HEK293 (cell line): ENCODE measurements at regions not wholly inside any gene's neighbourhood (a gene's known extent, or its start where the extent isn't known, plus 50 kb on each side); places are given as distances from the start of the nearest gene placed in this dataset.

ENCODE experiments used
- CTCF ChIA-PET: fragments of 350-600 bp; formaldehyde crosslinking; extraction: SDS; loops from one replicate; lab custom pipeline; 2021; ENCODE audit warnings: antibody characterized with exemption; lab: Yijun Ruan, JAX
- POLR2A ChIA-PET: fragments of 300-600 bp; formaldehyde crosslinking; extraction: SDS; loops from one replicate; lab custom pipeline; 2020; ENCODE audit warnings: antibody characterized with exemption, inconsistent platforms; lab: Yijun Ruan, JAX
- H3K27ac ChIP-seq: fragments of 200-500 bp; sonication (Bioruptor generic); 2 replicates; pipeline ENCODE4 v1.5.1; 2014; ENCODE audit warnings: low read depth, low read length, control low read depth, inconsistent platforms; ENCODE audit errors: extremely low read depth
- H3K36me3 ChIP-seq, 2 experiments: fragments of 200-500 bp in 1 of 2; sonication (Bioruptor generic) in 1 of 2; 1 replicate in 1 of 2; 2 replicates in 1 of 2; pipeline ENCODE4 v1.5.1; 2014 to 2017; ENCODE audit warnings: inconsistent platforms in 2 of 2, low read length in 2 of 2; ENCODE audit not compliant: control insufficient read depth in 2 of 2, insufficient read depth in 1 of 2
- H3K4me1 ChIP-seq: fragments of 200-500 bp; sonication (Bioruptor generic); 2 replicates; pipeline ENCODE4 v1.5.1; 2014; ENCODE audit warnings: mild to moderate bottlenecking, low read length, inconsistent platforms; ENCODE audit not compliant: control insufficient read depth, insufficient read depth
- H3K4me3 ChIP-seq: 2 replicates; pipeline ENCODE4 v1.5.1; 2011; ENCODE audit warnings: low read depth, mild to moderate bottlenecking, control low read depth, low read length, moderate library complexity
- H3K9me3 ChIP-seq: fragments of 200-500 bp; sonication (Bioruptor generic); 2 replicates; pipeline ENCODE4 v1.5.1; 2014; ENCODE audit warnings: low read depth, low read length, inconsistent platforms; ENCODE audit not compliant: control insufficient read depth, insufficient read depth
- BCL11B ChIP-seq: fragments of 450-650 bp; formaldehyde crosslinking; IDR thresholded peaks from 2 replicates; pipeline ENCODE4 v1.5.1; 2016; ENCODE audit warnings: low read depth, missing biosample characterization, missing genetic modification characterization
- KLF7 ChIP-seq: fragments of 450-650 bp; formaldehyde crosslinking; IDR thresholded peaks from 2 replicates; pipeline ENCODE4 v1.5.1; 2016; ENCODE audit warnings: missing biosample characterization, missing genetic modification characterization, borderline replicate concordance
- KLF8 ChIP-seq: fragments of 450-650 bp; formaldehyde crosslinking; IDR thresholded peaks from 2 replicates; pipeline ENCODE4 v1.5.1; 2016; ENCODE audit warnings: missing biosample characterization, missing genetic modification characterization
- MZF1 ChIP-seq: fragments of 450-650 bp; formaldehyde crosslinking; IDR thresholded peaks from 2 replicates; pipeline ENCODE4 v1.5.1; 2017; ENCODE audit warnings: missing biosample characterization, missing genetic modification characterization, borderline replicate concordance
- YY2 ChIP-seq: fragments of 450-650 bp; formaldehyde crosslinking; IDR thresholded peaks from 2 replicates; pipeline ENCODE4 v1.5.1; 2016; ENCODE audit warnings: missing biosample characterization, missing genetic modification characterization
- ZNF341 ChIP-seq: fragments of 450-650 bp; formaldehyde crosslinking; IDR thresholded peaks from 2 replicates; pipeline ENCODE4; 2016; ENCODE audit warnings: low read depth, missing biosample characterization, missing genetic modification characterization
- ZNF394 ChIP-seq: fragments of 450-650 bp; formaldehyde crosslinking; IDR thresholded peaks from 2 replicates; pipeline ENCODE4 v1.5.1; 2016; ENCODE audit warnings: missing biosample characterization, missing genetic modification characterization, mild to moderate bottlenecking, moderate library complexity, borderline replicate concordance
- ZNF558 ChIP-seq: fragments of 450-650 bp; formaldehyde crosslinking; IDR thresholded peaks from 2 replicates; pipeline ENCODE4 v1.5.1; 2016; ENCODE audit warnings: missing biosample characterization, missing genetic modification characterization
- TF ChIP-seq, protein P1 (sequence below): sonication (generic); formaldehyde crosslinking; IDR thresholded peaks from 2 replicates; pipeline ENCODE4 v1.8.1; 2022; ENCODE audit warnings: mild to moderate bottlenecking, moderate library complexity, missing genetic modification reagents
- TF ChIP-seq, protein P2 (sequence below): fragments of 450-650 bp; formaldehyde crosslinking; IDR thresholded peaks from 2 replicates; pipeline ENCODE4 v1.5.1; 2016; ENCODE audit warnings: missing biosample characterization, missing genetic modification characterization, low read depth
- TF ChIP-seq, protein P3 (sequence below): fragments of 450-650 bp; formaldehyde crosslinking; optimal IDR thresholded peaks from 2 replicates; pipeline ENCODE3; 2016; ENCODE audit warnings: missing biosample characterization, mild to moderate bottlenecking, missing genetic modification characterization
- TF ChIP-seq, protein P4 (sequence below): fragments of 450-650 bp; formaldehyde crosslinking; conservative IDR thresholded peaks from 2 replicates; pipeline ENCODE4 v1.5.1; 2016; ENCODE audit warnings: low read depth, missing biosample characterization, missing genetic modification characterization
- TF ChIP-seq, protein P5 (sequence below): fragments of 450-650 bp; formaldehyde crosslinking; IDR thresholded peaks from 2 replicates; pipeline ENCODE4 v1.5.1; 2016; ENCODE audit warnings: missing biosample characterization, missing genetic modification characterization

DNA sequence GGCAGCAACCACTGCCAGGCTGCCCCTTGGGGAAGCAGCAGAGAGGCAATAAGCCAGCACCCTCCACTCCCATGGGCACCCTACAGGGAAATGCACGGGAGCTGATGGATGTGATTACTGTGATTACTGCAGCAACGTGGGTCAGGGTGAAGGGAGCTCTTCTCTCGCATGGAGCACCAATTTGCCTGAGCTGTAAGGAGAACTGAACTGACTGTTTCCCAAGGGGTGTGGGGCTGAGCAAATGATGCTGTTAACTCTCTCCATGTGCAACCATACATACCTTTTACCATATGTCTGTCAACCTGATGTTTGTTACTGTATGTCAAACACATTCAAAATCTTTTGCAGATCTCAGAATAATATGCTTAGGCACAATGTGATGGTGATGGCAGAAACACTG, 680.6 kb downstream of the SQOR start:
- CTCF ChIA-PET = interaction anchor here (0.5 to 1.2 kb wide), 2 partner anchors 187 to 222 kb away, joined by 3 to 6 read pairs; no protein-coding TSS in a partner anchor
- POLR2A ChIA-PET = no interaction called here
- no peak overlapping the region for H3K4me3 ChIP-seq

DNA sequence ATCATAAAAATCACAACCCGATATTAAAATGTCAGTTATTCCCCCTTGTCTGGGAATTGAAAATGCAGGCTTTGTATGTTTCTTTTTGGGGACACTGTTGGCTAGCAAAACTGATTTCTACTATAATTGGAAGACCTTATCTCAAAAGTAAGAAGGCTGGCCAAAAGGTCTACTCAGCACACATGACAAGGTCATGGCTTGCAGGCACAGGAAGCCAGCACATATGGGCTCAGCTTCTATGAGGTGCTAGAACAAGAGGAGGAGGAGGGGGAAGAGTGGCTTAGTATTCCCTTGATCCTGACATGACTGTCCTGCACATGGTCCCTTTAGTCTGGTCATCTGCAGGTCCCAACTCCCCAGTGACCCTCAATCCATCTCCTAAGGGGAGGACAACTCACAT, 681.2 kb downstream of the SQOR start:
- no peak overlapping the region for H3K27ac ChIP-seq
- TF ChIP-seq ZNF558 (tag by site-specific recombination) (no peak), KLF7 (tag by site-specific recombination) (no peak), ZNF394 (tag by site-specific recombination) (no peak), YY2 (tag by site-specific recombination) (no peak), KLF8 (tag by site-specific recombination) (no peak)
- TF ChIP-seq, protein P1, sequence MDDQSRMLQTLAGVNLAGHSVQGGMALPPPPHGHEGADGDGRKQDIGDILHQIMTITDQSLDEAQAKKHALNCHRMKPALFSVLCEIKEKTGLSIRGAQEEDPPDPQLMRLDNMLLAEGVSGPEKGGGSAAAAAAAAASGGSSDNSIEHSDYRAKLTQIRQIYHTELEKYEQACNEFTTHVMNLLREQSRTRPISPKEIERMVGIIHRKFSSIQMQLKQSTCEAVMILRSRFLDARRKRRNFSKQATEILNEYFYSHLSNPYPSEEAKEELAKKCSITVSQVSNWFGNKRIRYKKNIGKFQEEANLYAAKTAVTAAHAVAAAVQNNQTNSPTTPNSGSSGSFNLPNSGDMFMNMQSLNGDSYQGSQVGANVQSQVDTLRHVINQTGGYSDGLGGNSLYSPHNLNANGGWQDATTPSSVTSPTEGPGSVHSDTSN (CRISPR knock-in tag) = no peak
- TF ChIP-seq, protein P2, sequence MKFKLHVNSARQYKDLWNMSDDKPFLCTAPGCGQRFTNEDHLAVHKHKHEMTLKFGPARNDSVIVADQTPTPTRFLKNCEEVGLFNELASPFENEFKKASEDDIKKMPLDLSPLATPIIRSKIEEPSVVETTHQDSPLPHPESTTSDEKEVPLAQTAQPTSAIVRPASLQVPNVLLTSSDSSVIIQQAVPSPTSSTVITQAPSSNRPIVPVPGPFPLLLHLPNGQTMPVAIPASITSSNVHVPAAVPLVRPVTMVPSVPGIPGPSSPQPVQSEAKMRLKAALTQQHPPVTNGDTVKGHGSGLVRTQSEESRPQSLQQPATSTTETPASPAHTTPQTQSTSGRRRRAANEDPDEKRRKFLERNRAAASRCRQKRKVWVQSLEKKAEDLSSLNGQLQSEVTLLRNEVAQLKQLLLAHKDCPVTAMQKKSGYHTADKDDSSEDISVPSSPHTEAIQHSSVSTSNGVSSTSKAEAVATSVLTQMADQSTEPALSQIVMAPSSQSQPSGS (tag by site-specific recombination) = no peak
- TF ChIP-seq, protein P3, sequence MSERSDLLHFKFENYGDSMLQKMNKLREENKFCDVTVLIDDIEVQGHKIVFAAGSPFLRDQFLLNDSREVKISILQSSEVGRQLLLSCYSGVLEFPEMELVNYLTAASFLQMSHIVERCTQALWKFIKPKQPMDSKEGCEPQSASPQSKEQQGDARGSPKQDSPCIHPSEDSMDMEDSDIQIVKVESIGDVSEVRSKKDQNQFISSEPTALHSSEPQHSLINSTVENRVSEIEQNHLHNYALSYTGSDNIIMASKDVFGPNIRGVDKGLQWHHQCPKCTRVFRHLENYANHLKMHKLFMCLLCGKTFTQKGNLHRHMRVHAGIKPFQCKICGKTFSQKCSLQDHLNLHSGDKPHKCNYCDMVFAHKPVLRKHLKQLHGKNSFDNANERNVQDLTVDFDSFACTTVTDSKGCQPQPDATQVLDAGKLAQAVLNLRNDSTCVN (tag by site-specific recombination) = no peak
- TF ChIP-seq, protein P4, sequence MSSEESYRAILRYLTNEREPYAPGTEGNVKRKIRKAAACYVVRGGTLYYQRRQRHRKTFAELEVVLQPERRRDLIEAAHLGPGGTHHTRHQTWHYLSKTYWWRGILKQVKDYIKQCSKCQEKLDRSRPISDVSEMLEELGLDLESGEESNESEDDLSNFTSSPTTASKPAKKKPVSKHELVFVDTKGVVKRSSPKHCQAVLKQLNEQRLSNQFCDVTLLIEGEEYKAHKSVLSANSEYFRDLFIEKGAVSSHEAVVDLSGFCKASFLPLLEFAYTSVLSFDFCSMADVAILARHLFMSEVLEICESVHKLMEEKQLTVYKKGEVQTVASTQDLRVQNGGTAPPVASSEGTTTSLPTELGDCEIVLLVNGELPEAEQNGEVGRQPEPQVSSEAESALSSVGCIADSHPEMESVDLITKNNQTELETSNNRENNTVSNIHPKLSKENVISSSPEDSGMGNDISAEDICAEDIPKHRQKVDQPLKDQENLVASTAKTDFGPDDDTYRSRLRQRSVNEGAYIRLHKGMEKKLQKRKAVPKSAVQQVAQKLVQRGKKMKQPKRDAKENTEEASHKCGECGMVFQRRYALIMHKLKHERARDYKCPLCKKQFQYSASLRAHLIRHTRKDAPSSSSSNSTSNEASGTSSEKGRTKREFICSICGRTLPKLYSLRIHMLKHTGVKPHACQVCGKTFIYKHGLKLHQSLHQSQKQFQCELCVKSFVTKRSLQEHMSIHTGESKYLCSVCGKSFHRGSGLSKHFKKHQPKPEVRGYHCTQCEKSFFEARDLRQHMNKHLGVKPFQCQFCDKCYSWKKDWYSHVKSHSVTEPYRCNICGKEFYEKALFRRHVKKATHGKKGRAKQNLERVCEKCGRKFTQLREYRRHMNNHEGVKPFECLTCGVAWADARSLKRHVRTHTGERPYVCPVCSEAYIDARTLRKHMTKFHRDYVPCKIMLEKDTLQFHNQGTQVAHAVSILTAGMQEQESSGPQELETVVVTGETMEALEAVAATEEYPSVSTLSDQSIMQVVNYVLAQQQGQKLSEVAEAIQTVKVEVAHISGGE (tag by site-specific recombination) = no peak
- H3K9me3 ChIP-seq = no peaks in the 10 kb centered on the region
- ChIA-PET POLR2A (no interaction called here), CTCF (interaction anchor here (1.2 kb wide), 1 partner anchor 187 kb away, joined by 3 read pairs; no protein-coding TSS in a partner anchor)
- H3K4me1 ChIP-seq = no peaks in the 10 kb centered on the region
- H3K4me3 ChIP-seq = no peak overlapping the region
- H3K36me3 ChIP-seq = no peaks in the 10 kb centered on the region

More for the DNA sequence above, 680.6 kb downstream of the SQOR start:
- no peaks in the 10 kb centered on the region for H3K4me1 ChIP-seq
- no peaks in the 10 kb centered on the region for H3K36me3 ChIP-seq
- no peaks in the 10 kb centered on the region for H3K9me3 ChIP-seq
- no peak overlapping the region for H3K27ac ChIP-seq
- no peak for TF ChIP-seq BCL11B
- no peak for TF ChIP-seq ZNF341
- TF ChIP-seq, protein P5, sequence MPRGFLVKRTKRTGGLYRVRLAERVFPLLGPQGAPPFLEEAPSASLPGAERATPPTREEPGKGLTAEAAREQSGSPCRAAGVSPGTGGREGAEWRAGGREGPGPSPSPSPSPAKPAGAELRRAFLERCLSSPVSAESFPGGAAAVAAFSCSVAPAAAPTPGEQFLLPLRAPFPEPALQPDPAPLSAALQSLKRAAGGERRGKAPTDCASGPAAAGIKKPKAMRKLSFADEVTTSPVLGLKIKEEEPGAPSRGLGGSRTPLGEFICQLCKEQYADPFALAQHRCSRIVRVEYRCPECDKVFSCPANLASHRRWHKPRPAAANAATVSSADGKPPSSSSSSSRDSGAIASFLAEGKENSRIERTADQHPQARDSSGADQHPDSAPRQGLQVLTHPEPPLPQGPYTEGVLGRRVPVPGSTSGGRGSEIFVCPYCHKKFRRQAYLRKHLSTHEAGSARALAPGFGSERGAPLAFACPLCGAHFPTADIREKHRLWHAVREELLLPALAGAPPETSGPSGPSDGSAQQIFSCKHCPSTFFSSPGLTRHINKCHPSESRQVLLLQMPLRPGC (tag by site-specific recombination) = no peak
- no peak for TF ChIP-seq MZF1 (tag by site-specific recombination)
